IMR-90 (cell line): ENCODE measurements at regions not wholly inside any gene's neighbourhood (a gene's known extent, or its start where the extent isn't known, plus 50 kb on each side); places are given as distances from the start of the nearest gene placed in this dataset.

ENCODE experiments used
- ATAC-seq: fragments of 200-7000 bp; cut with Tn5 transposase; 2 replicates; pipeline ENCODE4 v1.9.1; 2020; ENCODE audit warnings: low read depth, mild to moderate bottlenecking, moderate library complexity
- BruUV-seq: library from RNA; stranded (reverse); fragments of 400-500 nt; replicated peaks from 2 replicates; lab custom pipeline; 2021; lab: Mats Ljungman, UMichigan
- CTCF ChIA-PET: fragments of 300-600 bp; formaldehyde crosslinking; extraction: SDS; loops from one replicate; lab custom pipeline; 2021; ENCODE audit warnings: antibody characterized with exemption; lab: Yijun Ruan, JAX
- POLR2A ChIA-PET: fragments of 300-600 bp; sonication (Branson Sonifier 250); formaldehyde crosslinking; loops from one replicate; lab custom pipeline; 2022; ENCODE audit warnings: antibody characterized with exemption; ENCODE audit not compliant: unreplicated experiment; lab: Charles Lee
- DNase-seq: peaks from one replicate; pipeline ENCODE4 v3.0.0; 2013
- H2AFZ ChIP-seq: replicated peaks from 2 replicates; pipeline ENCODE3; 2013; ENCODE audit warnings: low read length, mild to moderate bottlenecking; ENCODE audit not compliant: poor library complexity
- H2AK5ac ChIP-seq: 2 replicates; pipeline ENCODE4 v1.6.1; 2013; ENCODE audit warnings: low read depth, low read length, inconsistent platforms
- H2AK9ac ChIP-seq: replicated peaks from 2 replicates; pipeline ENCODE3; 2013; ENCODE audit warnings: mild to moderate bottlenecking, low read depth, low read length, moderate library complexity; ENCODE audit not compliant: poor library complexity
- H2BK120ac ChIP-seq: 2 replicates; pipeline ENCODE4 v1.6.1; 2013; ENCODE audit warnings: low read depth, low read length, inconsistent platforms
- H2BK15ac ChIP-seq: 3 replicates; pipeline ENCODE4 v1.6.1; 2013; ENCODE audit warnings: low read depth, low read length, inconsistent platforms
- H2BK20ac ChIP-seq: 2 replicates; pipeline ENCODE4 v1.6.1; 2013; ENCODE audit warnings: low read depth, mild to moderate bottlenecking, inconsistent platforms, low read length, moderate library complexity
- H2BK5ac ChIP-seq: 2 replicates; pipeline ENCODE4 v1.6.1; 2013; ENCODE audit warnings: mild to moderate bottlenecking, low read depth, low read length, inconsistent platforms; ENCODE audit not compliant: poor library complexity, severe bottlenecking
- H3K14ac ChIP-seq: replicated peaks from 2 replicates; pipeline ENCODE4 v1.6.1; 2013; ENCODE audit warnings: low read depth, low read length, inconsistent platforms
- H3K18ac ChIP-seq: 2 replicates; pipeline ENCODE4 v1.6.1; 2013; ENCODE audit warnings: low read depth, low read length, control low read depth
- H3K23ac ChIP-seq: 2 replicates; pipeline ENCODE4 v1.6.1; 2013; ENCODE audit warnings: low read depth, low read length, inconsistent platforms
- H3K27ac ChIP-seq: 2 replicates; pipeline ENCODE4 v1.5.1; 2013; ENCODE audit warnings: mild to moderate bottlenecking, control low read depth, low read length; ENCODE audit not compliant: insufficient read depth
- H3K27me3 ChIP-seq: 2 replicates; pipeline ENCODE4 v1.6.1; 2013; ENCODE audit warnings: low read length; ENCODE audit not compliant: control insufficient read depth, insufficient read depth
- H3K36me3 ChIP-seq: 2 replicates; pipeline ENCODE4 v1.6.1; 2013; ENCODE audit warnings: low read length, mixed read lengths; ENCODE audit not compliant: control insufficient read depth, insufficient read depth
- H3K4ac ChIP-seq: 2 replicates; pipeline ENCODE4 v1.6.1; 2013; ENCODE audit warnings: low read depth, low read length, inconsistent platforms
- H3K4me1 ChIP-seq: 2 replicates; pipeline ENCODE4 v1.6.1; 2013; ENCODE audit warnings: low read length, mixed read lengths; ENCODE audit not compliant: control insufficient read depth, insufficient read depth
- H3K4me2 ChIP-seq: 2 replicates; pipeline ENCODE4 v1.6.1; 2013; ENCODE audit warnings: low read depth, mild to moderate bottlenecking, control low read depth, low read length, moderate library complexity
- H3K4me3 ChIP-seq: 2 replicates; pipeline ENCODE4 v1.5.1; 2013; ENCODE audit warnings: low read depth, mild to moderate bottlenecking, control low read depth, low read length, moderate library complexity; ENCODE audit not compliant: insufficient read depth
- H3K56ac ChIP-seq: 2 replicates; pipeline ENCODE4 v1.6.1; 2013; ENCODE audit warnings: low read length, inconsistent platforms; ENCODE audit not compliant: insufficient read depth; ENCODE audit errors: extremely low read depth
- H3K79me1 ChIP-seq, 2 experiments: 2 replicates each; pipeline ENCODE4 v1.6.1; 2013; ENCODE audit warnings: low read length in 2 of 2, inconsistent platforms in 1 of 2, low read depth in 1 of 2
- H3K9ac ChIP-seq: 2 replicates; pipeline ENCODE4 v1.6.1; 2013; ENCODE audit warnings: low read depth, low read length, control low read depth
- H3K9me1 ChIP-seq: 2 replicates; pipeline ENCODE4 v1.6.1; 2013; ENCODE audit warnings: low read length, inconsistent platforms; ENCODE audit not compliant: insufficient read depth
- H3K9me3 ChIP-seq: 2 replicates; pipeline ENCODE4 v1.6.1; 2013; ENCODE audit warnings: low read length; ENCODE audit not compliant: control insufficient read depth, insufficient read depth
- H4K20me1 ChIP-seq: 2 replicates; pipeline ENCODE4 v1.6.1; 2013; ENCODE audit warnings: low read length, inconsistent platforms; ENCODE audit not compliant: insufficient read depth
- H4K5ac ChIP-seq: 2 replicates; pipeline ENCODE4 v1.6.1; 2013; ENCODE audit warnings: mild to moderate bottlenecking, low read depth, low read length, control low read depth
- H4K8ac ChIP-seq, 2 experiments: 2 replicates each; pipeline ENCODE4 v1.6.1; 2013; ENCODE audit warnings: low read depth in 2 of 2, low read length in 2 of 2, control low read depth in 1 of 2, inconsistent platforms in 1 of 2
- H4K91ac ChIP-seq: 2 replicates; pipeline ENCODE4 v1.6.1; 2013; ENCODE audit warnings: low read depth, low read length, inconsistent platforms; ENCODE audit not compliant: insufficient read depth
- BHLHE40 ChIP-seq: fragments of 150-350 bp; IDR thresholded peaks from 2 replicates; pipeline ENCODE4 v1.6.1; 2016; ENCODE audit warnings: mild to moderate bottlenecking, low read depth, low read length
- CHD1 ChIP-seq: IDR thresholded peaks from 2 replicates; pipeline ENCODE4 v1.6.1; 2012; ENCODE audit warnings: low read depth, low read length, improper control_type of control experiment
- FOS ChIP-seq: fragments of 150-350 bp; IDR thresholded peaks from 2 replicates; pipeline ENCODE4 v1.6.1; 2016; ENCODE audit warnings: low read depth, low read length
- MAFK ChIP-seq: IDR thresholded peaks from 2 replicates; pipeline ENCODE4 v1.6.1; 2012; ENCODE audit warnings: low read depth, low read length, improper control_type of control experiment
- MAZ ChIP-seq: IDR thresholded peaks from 2 replicates; pipeline ENCODE4 v1.6.1; 2012; ENCODE audit warnings: low read depth, mild to moderate bottlenecking, low read length, improper control_type of control experiment, moderate library complexity, borderline replicate concordance
- MXI1 ChIP-seq: IDR thresholded peaks from 2 replicates; pipeline ENCODE4 v1.6.1; 2012; ENCODE audit warnings: low read depth, mild to moderate bottlenecking, low read length, moderate library complexity, borderline replicate concordance
- NFE2L2 ChIP-seq: fragments of 150-350 bp; IDR thresholded peaks from 2 replicates; pipeline ENCODE4 v1.6.1; 2016; ENCODE audit warnings: low read depth, mild to moderate bottlenecking, low read length
- RCOR1 ChIP-seq: IDR thresholded peaks from 2 replicates; pipeline ENCODE4 v1.6.1; 2012; ENCODE audit warnings: mild to moderate bottlenecking, low read length, improper control_type of control experiment; ENCODE audit not compliant: insufficient replicate concordance
- RFX5 ChIP-seq: IDR thresholded peaks from 2 replicates; pipeline ENCODE4 v1.8.0; 2012; ENCODE audit warnings: low read depth, mild to moderate bottlenecking, low read length, moderate library complexity
- SMC3 ChIP-seq: fragments of 150-350 bp; IDR thresholded peaks from 2 replicates; pipeline ENCODE4 v1.6.1; 2016; ENCODE audit warnings: low read depth, mild to moderate bottlenecking, antibody characterized with exemption, low read length, moderate library complexity
- whole genome bisulfite sequencing, 2 experiments: methylation state at CpG; one replicate each; pipeline versions ENCODE4 v1.1.5 to v1.1.7; 2013; ENCODE audit warnings: missing lambda C conversion rate in 2 of 2; ENCODE audit not compliant: insufficient read length in 1 of 2; ENCODE audit errors: extremely low coverage in 2 of 2; 5-methylcytosine and 5-hydroxymethylcytosine counted together
- dilution Hi-C: fragments of 300-500 bp; cut with HindIII; formaldehyde crosslinking; loops from one replicate; pipeline ENCODE4 v1.14.3; 2018; ENCODE audit warnings: low sequenced_read_pairs; ENCODE audit not compliant: unreplicated experiment
- in situ Hi-C: fragments of 300-500 bp; cut with MboI; formaldehyde crosslinking; loops from 3 replicates; pipeline ENCODE4 v1.14.3; 2019; ENCODE audit warnings: low sequenced_read_pairs, inconsistent platforms, mixed read lengths
- intact Hi-C: fragments of 100-400 bp; cut with micrococcal nuclease; formaldehyde crosslinking; loops from 2 replicates; pipeline ENCODE4 v1.10.0; 2022
- TF ChIP-seq, protein P1 (sequence below): fragments of 150-350 bp; IDR thresholded peaks from 2 replicates; pipeline ENCODE4 v1.6.1; 2017; ENCODE audit warnings: mild to moderate bottlenecking, antibody characterized with exemption, low read length, low read depth
- TF ChIP-seq, protein P2 (sequence below): fragments of 150-350 bp; IDR thresholded peaks from 2 replicates; pipeline ENCODE4 v1.6.1; 2016; ENCODE audit warnings: low read depth, mild to moderate bottlenecking, low read length, moderate library complexity, borderline replicate concordance
- TF ChIP-seq, protein P3 (sequence below): conservative IDR thresholded peaks from 2 replicates; pipeline ENCODE4 v1.5.1; 2012; ENCODE audit warnings: mild to moderate bottlenecking, low read depth, low read length, improper control_type of control experiment

DNA sequence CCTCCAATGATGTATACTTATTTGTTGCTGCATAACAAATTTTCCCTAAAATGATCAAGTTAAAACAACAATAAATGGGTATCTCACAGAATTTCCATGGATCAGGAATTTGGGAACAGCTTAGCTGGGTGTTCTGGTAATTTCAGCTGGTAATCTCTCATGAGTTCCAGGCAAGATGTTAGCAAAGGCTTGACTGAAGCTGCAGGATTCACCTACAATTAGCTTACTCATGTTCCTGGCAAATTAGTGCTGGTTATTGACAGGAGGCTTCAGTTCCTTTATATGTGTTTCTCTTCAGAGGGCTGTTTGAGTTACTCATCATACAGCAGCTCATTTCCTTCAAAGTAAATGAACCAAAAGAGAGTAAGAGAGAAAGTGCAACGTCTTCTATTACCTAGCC, 506.3 kb upstream of the IMPG1 start:
- H3K23ac ChIP-seq: no peak overlapping the region
- H2AFZ ChIP-seq: no peak overlapping the region
- H3K27ac ChIP-seq: no peak overlapping the region
- dilution Hi-C loops (no loop called here), in situ Hi-C loops (no loop called here), intact Hi-C loops (no loop called here)
- TF ChIP-seq NFE2L2: no peak
- TF ChIP-seq, protein P1, sequence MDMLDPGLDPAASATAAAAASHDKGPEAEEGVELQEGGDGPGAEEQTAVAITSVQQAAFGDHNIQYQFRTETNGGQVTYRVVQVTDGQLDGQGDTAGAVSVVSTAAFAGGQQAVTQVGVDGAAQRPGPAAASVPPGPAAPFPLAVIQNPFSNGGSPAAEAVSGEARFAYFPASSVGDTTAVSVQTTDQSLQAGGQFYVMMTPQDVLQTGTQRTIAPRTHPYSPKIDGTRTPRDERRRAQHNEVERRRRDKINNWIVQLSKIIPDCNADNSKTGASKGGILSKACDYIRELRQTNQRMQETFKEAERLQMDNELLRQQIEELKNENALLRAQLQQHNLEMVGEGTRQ: no peak
- no peak for TF ChIP-seq MAFK
- no peak for TF ChIP-seq FOS
- no peak for TF ChIP-seq MAZ
- TF ChIP-seq MXI1: no peak
- TF ChIP-seq RCOR1: no peak
- TF ChIP-seq RFX5: no peak
- TF ChIP-seq, protein P2, sequence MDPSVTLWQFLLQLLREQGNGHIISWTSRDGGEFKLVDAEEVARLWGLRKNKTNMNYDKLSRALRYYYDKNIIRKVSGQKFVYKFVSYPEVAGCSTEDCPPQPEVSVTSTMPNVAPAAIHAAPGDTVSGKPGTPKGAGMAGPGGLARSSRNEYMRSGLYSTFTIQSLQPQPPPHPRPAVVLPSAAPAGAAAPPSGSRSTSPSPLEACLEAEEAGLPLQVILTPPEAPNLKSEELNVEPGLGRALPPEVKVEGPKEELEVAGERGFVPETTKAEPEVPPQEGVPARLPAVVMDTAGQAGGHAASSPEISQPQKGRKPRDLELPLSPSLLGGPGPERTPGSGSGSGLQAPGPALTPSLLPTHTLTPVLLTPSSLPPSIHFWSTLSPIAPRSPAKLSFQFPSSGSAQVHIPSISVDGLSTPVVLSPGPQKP: no peak
- TF ChIP-seq SMC3: no peak
- no peak for TF ChIP-seq CHD1
- no peak for TF ChIP-seq BHLHE40
- TF ChIP-seq, protein P3, sequence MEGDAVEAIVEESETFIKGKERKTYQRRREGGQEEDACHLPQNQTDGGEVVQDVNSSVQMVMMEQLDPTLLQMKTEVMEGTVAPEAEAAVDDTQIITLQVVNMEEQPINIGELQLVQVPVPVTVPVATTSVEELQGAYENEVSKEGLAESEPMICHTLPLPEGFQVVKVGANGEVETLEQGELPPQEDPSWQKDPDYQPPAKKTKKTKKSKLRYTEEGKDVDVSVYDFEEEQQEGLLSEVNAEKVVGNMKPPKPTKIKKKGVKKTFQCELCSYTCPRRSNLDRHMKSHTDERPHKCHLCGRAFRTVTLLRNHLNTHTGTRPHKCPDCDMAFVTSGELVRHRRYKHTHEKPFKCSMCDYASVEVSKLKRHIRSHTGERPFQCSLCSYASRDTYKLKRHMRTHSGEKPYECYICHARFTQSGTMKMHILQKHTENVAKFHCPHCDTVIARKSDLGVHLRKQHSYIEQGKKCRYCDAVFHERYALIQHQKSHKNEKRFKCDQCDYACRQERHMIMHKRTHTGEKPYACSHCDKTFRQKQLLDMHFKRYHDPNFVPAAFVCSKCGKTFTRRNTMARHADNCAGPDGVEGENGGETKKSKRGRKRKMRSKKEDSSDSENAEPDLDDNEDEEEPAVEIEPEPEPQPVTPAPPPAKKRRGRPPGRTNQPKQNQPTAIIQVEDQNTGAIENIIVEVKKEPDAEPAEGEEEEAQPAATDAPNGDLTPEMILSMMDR: no peak
- no peak overlapping the region for H3K4ac ChIP-seq
- H3K27me3 ChIP-seq: no peaks in the 10 kb centered on the region
- no peaks in the 10 kb centered on the region for H3K79me1 ChIP-seq
- no TSS peak for BruUV-seq
- DNase-seq: no peak
- no peak overlapping the region for H3K18ac ChIP-seq
- H3K56ac ChIP-seq: no peak overlapping the region
- no peak overlapping the region for H3K14ac ChIP-seq
- no peaks in the 10 kb centered on the region for H4K20me1 ChIP-seq
- no peak overlapping the region for H4K5ac ChIP-seq
- H3K9ac ChIP-seq: no peak overlapping the region
- H2BK15ac ChIP-seq: no peak overlapping the region
- H2AK5ac ChIP-seq: no peak overlapping the region
- CTCF ChIA-PET: no interaction called here
- WGBS, 2 experiments: no CpG with 5 or more reads among the region's 1 CpG
- H2AK9ac ChIP-seq: no peak overlapping the region
- H3K4me3 ChIP-seq: no peak overlapping the region
- no peak overlapping the region for H2BK5ac ChIP-seq
- H4K91ac ChIP-seq: no peak overlapping the region
- no peak overlapping the region for H2BK120ac ChIP-seq
- POLR2A ChIA-PET: no interaction called here
- H3K9me1 ChIP-seq: no peaks in the 10 kb centered on the region
- ATAC-seq: no peak
- no peak overlapping the region for H3K4me2 ChIP-seq
- H3K9me3 ChIP-seq: no peaks in the 10 kb centered on the region
- no peak overlapping the region for H2BK20ac ChIP-seq
- no peak overlapping the region for H4K8ac ChIP-seq
- no peaks in the 10 kb centered on the region for H3K4me1 ChIP-seq
- H3K36me3 ChIP-seq: no peaks in the 10 kb centered on the region
